Karpas-422 (cell line): ENCODE measurements at regions not wholly inside any gene's neighbourhood (a gene's known extent, or its start where the extent isn't known, plus 50 kb on each side); places are given as distances from the start of the nearest gene placed in this dataset.

Source experiments
- DNase-seq: peaks from one replicate; pipeline ENCODE4 v3.0.0-alpha.2; 2015
- H2AFZ ChIP-seq: fragments of 200-600 bp; sonication (generic); 2 replicates; pipeline ENCODE4 v1.6.1; 2014; ENCODE audit warnings: antibody characterized with exemption, low read length, mixed read lengths
- H3K27ac ChIP-seq: fragments of 200-600 bp; sonication (generic); 2 replicates; pipeline ENCODE4 v1.5.1; 2014; ENCODE audit warnings: mild to moderate bottlenecking, low read length, moderate library complexity
- H3K27me3 ChIP-seq: fragments of 200-600 bp; sonication (generic); 2 replicates; pipeline ENCODE4 v1.6.1; 2014; ENCODE audit warnings: low read length, mixed read lengths
- H3K36me3 ChIP-seq: fragments of 200-600 bp; sonication (generic); 2 replicates; pipeline ENCODE4 v1.6.1; 2014; ENCODE audit warnings: low read length, mixed read lengths; ENCODE audit not compliant: insufficient read depth
- H3K4me1 ChIP-seq: fragments of 200-600 bp; sonication (generic); 2 replicates; pipeline ENCODE4 v1.6.1; 2014; ENCODE audit warnings: mild to moderate bottlenecking, low read length, mixed read lengths
- H3K4me2 ChIP-seq: fragments of 200-600 bp; sonication (generic); 2 replicates; pipeline ENCODE4 v1.6.1; 2014; ENCODE audit warnings: low read length, low read depth, mild to moderate bottlenecking; ENCODE audit not compliant: poor library complexity, severe bottlenecking
- H3K4me3 ChIP-seq: fragments of 200-600 bp; sonication (generic); 2 replicates; pipeline ENCODE4 v1.5.1; 2014; ENCODE audit warnings: mild to moderate bottlenecking, antibody characterized with exemption, low read length, mixed read lengths
- H3K79me2 ChIP-seq: fragments of 200-600 bp; sonication (generic); 2 replicates; pipeline ENCODE4 v1.6.1; 2014; ENCODE audit warnings: mild to moderate bottlenecking, low read length, mixed read lengths
- H3K9ac ChIP-seq: fragments of 200-600 bp; sonication (generic); 2 replicates; pipeline ENCODE4 v1.6.0; 2014; ENCODE audit warnings: low read length
- H3K9me2 ChIP-seq: fragments of 200-600 bp; sonication (generic), shearing (Covaris generic); replicated peaks from 2 replicates; pipeline ENCODE4 v1.6.0; 2014; ENCODE audit warnings: mild to moderate bottlenecking, low read length, moderate library complexity; ENCODE audit not compliant: insufficient read depth
- H3K9me3 ChIP-seq: fragments of 300-700, 200-600 bp; sonication (generic); 2 replicates; pipeline ENCODE4 v1.6.1; 2014; ENCODE audit warnings: low read length, mixed read lengths
- H4K20me1 ChIP-seq: fragments of 200-600 bp; sonication (generic); 2 replicates; pipeline ENCODE4 v1.6.1; 2014; ENCODE audit warnings: mild to moderate bottlenecking, antibody characterized with exemption, low read length, low read depth; ENCODE audit not compliant: insufficient read depth

- H3K4me2 ChIP-seq: no peak overlapping the region
- no peak overlapping the region for H3K27ac ChIP-seq
- H3K9me2 ChIP-seq: no peaks in the 10 kb centered on the region
- H3K9me3 ChIP-seq: no peaks in the 10 kb centered on the region
- no peaks in the 10 kb centered on the region for H3K79me2 ChIP-seq
- no peaks in the 10 kb centered on the region for H3K27me3 ChIP-seq
- H3K9ac ChIP-seq: no peak overlapping the region
- H3K36me3 ChIP-seq: no peaks in the 10 kb centered on the region
- no peaks in the 10 kb centered on the region for H3K4me1 ChIP-seq
- no peak for DNase-seq
- no peaks in the 10 kb centered on the region for H4K20me1 ChIP-seq
- H2AFZ ChIP-seq: no peak overlapping the region
- no peak overlapping the region for H3K4me3 ChIP-seq
Measured at GRCh38 chr3:177672252-177672911, 475.1 kb upstream of the TBL1XR1 start.

- H4K20me1 ChIP-seq: no peaks in the 10 kb centered on the region
- H3K79me2 ChIP-seq: no peaks in the 10 kb centered on the region
- H3K9me3 ChIP-seq: no peaks in the 10 kb centered on the region
- H3K4me2 ChIP-seq: no peak overlapping the region
- H3K36me3 ChIP-seq: no peaks in the 10 kb centered on the region
- DNase-seq: no peak
- no peak overlapping the region for H3K4me3 ChIP-seq
- no peak overlapping the region for H3K9ac ChIP-seq
- no peaks in the 10 kb centered on the region for H3K27me3 ChIP-seq
- H3K27ac ChIP-seq: no peak overlapping the region
- H3K9me2 ChIP-seq: no peaks in the 10 kb centered on the region
- H2AFZ ChIP-seq: no peak overlapping the region
- no peaks in the 10 kb centered on the region for H3K4me1 ChIP-seq
Measured at GRCh38 chr3:177673112-177673914, 476.0 kb upstream of the TBL1XR1 start.

GRCh38 chr3:177674186-177674585 lies 476.9 kb upstream of the TBL1XR1 start:
- H3K27me3 ChIP-seq: no peaks in the 10 kb centered on the region
- no peak overlapping the region for H3K9ac ChIP-seq
- no peak overlapping the region for H3K4me2 ChIP-seq
- no peak for DNase-seq
- H2AFZ ChIP-seq: no peak overlapping the region
- no peak overlapping the region for H3K27ac ChIP-seq
- no peak overlapping the region for H3K4me3 ChIP-seq
- no peaks in the 10 kb centered on the region for H3K36me3 ChIP-seq
- H3K4me1 ChIP-seq: no peaks in the 10 kb centered on the region
- H3K79me2 ChIP-seq: no peaks in the 10 kb centered on the region
- no peaks in the 10 kb centered on the region for H3K9me2 ChIP-seq
- no peaks in the 10 kb centered on the region for H4K20me1 ChIP-seq
- no peaks in the 10 kb centered on the region for H3K9me3 ChIP-seq

GRCh38 chr3:177676148-177676547 lies 478.9 kb upstream of the TBL1XR1 start:
- no peaks in the 10 kb centered on the region for H3K36me3 ChIP-seq
- H2AFZ ChIP-seq: no peak overlapping the region
- H3K4me3 ChIP-seq: no peak overlapping the region
- H3K79me2 ChIP-seq: no peaks in the 10 kb centered on the region
- H3K27ac ChIP-seq: no peak overlapping the region
- H4K20me1 ChIP-seq: no peaks in the 10 kb centered on the region
- DNase-seq: no peak
- H3K4me2 ChIP-seq: no peak overlapping the region
- H3K9me3 ChIP-seq: no peaks in the 10 kb centered on the region
- no peaks in the 10 kb centered on the region for H3K9me2 ChIP-seq
- H3K9ac ChIP-seq: no peak overlapping the region
- H3K27me3 ChIP-seq: no peaks in the 10 kb centered on the region
- no peaks in the 10 kb centered on the region for H3K4me1 ChIP-seq

GRCh38 chr3:177676947-177677587 lies 479.8 kb upstream of the TBL1XR1 start:
- no peaks in the 10 kb centered on the region for H3K79me2 ChIP-seq

GRCh38 chr3:177679568-177680471 lies 482.5 kb upstream of the TBL1XR1 start:
- Histone ChIP-seq H3K9me3 (no peaks in the 10 kb centered on the region), H3K9me2 (no peaks in the 10 kb centered on the region), H3K4me3 (no peak overlapping the region), H3K4me2 (no peak overlapping the region), H4K20me1 (no peaks in the 10 kb centered on the region), H3K27me3 (no peaks in the 10 kb centered on the region), H3K4me1 (no peaks in the 10 kb centered on the region), H3K9ac (no peak overlapping the region), H3K27ac (no peak overlapping the region), H3K79me2 (no peaks in the 10 kb centered on the region), H2AFZ (no peak overlapping the region), H3K36me3 (no peaks in the 10 kb centered on the region)
- DNase-seq: no peak

More at GRCh38 chr3:177676947-177677587, 479.8 kb upstream of the TBL1XR1 start:
- Histone ChIP-seq H3K4me2 (no peak overlapping the region), H3K27ac (no peak overlapping the region), H3K9me3 (no peaks in the 10 kb centered on the region), H3K27me3 (no peaks in the 10 kb centered on the region), H3K4me3 (no peak overlapping the region), H2AFZ (no peak overlapping the region), H3K4me1 (no peaks in the 10 kb centered on the region), H4K20me1 (no peaks in the 10 kb centered on the region), H3K9ac (no peak overlapping the region), H3K36me3 (no peaks in the 10 kb centered on the region), H3K9me2 (no peaks in the 10 kb centered on the region)
- no peak for DNase-seq

- H2AFZ ChIP-seq: no peak overlapping the region
- H3K9me2 ChIP-seq: no peaks in the 10 kb centered on the region
- no peak overlapping the region for H3K27ac ChIP-seq
- H3K79me2 ChIP-seq: no peaks in the 10 kb centered on the region
- no peaks in the 10 kb centered on the region for H3K27me3 ChIP-seq
- no peaks in the 10 kb centered on the region for H3K36me3 ChIP-seq
- H3K4me3 ChIP-seq: no peak overlapping the region
- H3K4me1 ChIP-seq: no peaks in the 10 kb centered on the region
- H4K20me1 ChIP-seq: no peaks in the 10 kb centered on the region
- H3K4me2 ChIP-seq: no peak overlapping the region
- H3K9me3 ChIP-seq: no peaks in the 10 kb centered on the region
- H3K9ac ChIP-seq: no peak overlapping the region
- no peak for DNase-seq
Measured at GRCh38 chr3:177680472-177680821, 483.2 kb upstream of the TBL1XR1 start.

GRCh38 chr3:177681156-177681555 lies 483.9 kb upstream of the TBL1XR1 start:
- Histone ChIP-seq H3K36me3 (no peaks in the 10 kb centered on the region), H3K9ac (no peak overlapping the region), H3K27me3 (no peaks in the 10 kb centered on the region), H3K4me1 (no peaks in the 10 kb centered on the region), H3K27ac (no peak overlapping the region), H3K4me3 (no peak overlapping the region), H2AFZ (no peak overlapping the region), H3K79me2 (no peaks in the 10 kb centered on the region), H3K4me2 (no peak overlapping the region), H3K9me2 (no peaks in the 10 kb centered on the region), H4K20me1 (no peaks in the 10 kb centered on the region), H3K9me3 (no peaks in the 10 kb centered on the region)
- no peak for DNase-seq
